ENCODE measurements at regions not wholly inside any gene's neighbourhood (a gene's known extent, or its start where the extent isn't known, plus 50 kb on each side); places are given as distances from the start of the nearest gene placed in this dataset.
"Not testable (repeated sequence)": the region's sequence is repeated elsewhere in the genome, so short reads cannot be mapped to it uniquely, and the experiment has no call there.

GRCh38 chr15:95205077-95205476 is 973.7 kb downstream of the MCTP2 start:
- H3K4me2 ChIP-seq (ENCODE audit: low read length) = no peak overlapping the region
- H2BK120ac ChIP-seq (ENCODE audit: low read depth, low read length) = no peak overlapping the region
- H3K27ac ChIP-seq (ENCODE audit: low read depth, low read length) = no peak overlapping the region
- no peak overlapping the region for H2BK5ac ChIP-seq (ENCODE audit: low read length)
- no peak overlapping the region for H3K18ac ChIP-seq (ENCODE audit: low read length)
- DNase-seq = no peak
- no peak overlapping the region for H3K23ac ChIP-seq (ENCODE audit: low read length)
- no peak overlapping the region for H3K9ac ChIP-seq (ENCODE audit: low read length)
- H3K4me3 ChIP-seq (ENCODE audit: low read length) = no peak overlapping the region
- no peaks in the 10 kb centered on the region for H3K4me1 ChIP-seq (ENCODE audit: control insufficient read depth, low read depth, low read length)
- no peak overlapping the region for H4K8ac ChIP-seq (ENCODE audit: low read depth, low read length)
- H2BK15ac ChIP-seq (replicated peaks; ENCODE audit: low read depth) = no peak overlapping the region
- H3K79me1 ChIP-seq (ENCODE audit: low read length) = no peaks in the 10 kb centered on the region
- no peaks in the 10 kb centered on the region for H3K27me3 ChIP-seq (ENCODE audit: insufficient read depth, low read length, poor library complexity)
- H3K4ac ChIP-seq (ENCODE audit: low read depth, low read length) = no peak overlapping the region
- H4K5ac ChIP-seq (ENCODE audit: low read length) = no peak overlapping the region
- no peaks in the 10 kb centered on the region for H3K79me2 ChIP-seq (ENCODE audit: control insufficient read depth, insufficient read depth, low read length)
- H2AK5ac ChIP-seq (ENCODE audit: low read length) = no peak overlapping the region
- H3K56ac ChIP-seq (ENCODE audit: low read length) = no peak overlapping the region
- H3K36me3 ChIP-seq (ENCODE audit: control insufficient read depth, insufficient read depth, low read length) = no peaks in the 10 kb centered on the region

DNA sequence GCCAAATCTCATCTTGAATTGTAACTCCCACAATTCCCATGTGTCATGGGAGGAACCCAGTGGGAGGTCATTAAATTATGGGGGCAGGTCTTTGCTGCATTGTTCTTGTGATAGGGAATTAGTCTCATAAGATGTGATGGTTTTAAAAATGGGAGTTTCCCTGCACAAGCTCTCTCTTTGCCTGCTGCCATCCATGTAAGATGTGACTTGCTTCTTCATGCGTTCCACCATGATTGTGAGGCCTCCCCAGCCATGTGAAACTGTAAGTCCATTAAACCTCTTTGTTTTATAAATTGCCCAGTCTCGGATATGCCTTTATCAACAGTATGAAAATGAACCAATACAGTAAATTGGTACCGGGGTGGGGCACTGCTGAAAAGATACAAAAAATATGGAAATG is 974.5 kb downstream of the MCTP2 start:
- H2AK5ac ChIP-seq (ENCODE audit: low read length); H2BK15ac ChIP-seq (replicated peaks; ENCODE audit: low read depth); H3K4me1 ChIP-seq (ENCODE audit: control insufficient read depth, low read depth, low read length); H4K8ac ChIP-seq (ENCODE audit: low read depth, low read length); H3K27me3 ChIP-seq (ENCODE audit: insufficient read depth, low read length, poor library complexity); H3K79me2 ChIP-seq (ENCODE audit: control insufficient read depth, insufficient read depth, low read length); H3K36me3 ChIP-seq (ENCODE audit: control insufficient read depth, insufficient read depth, low read length); H3K9ac ChIP-seq (ENCODE audit: low read length); H3K56ac ChIP-seq (ENCODE audit: low read length); H3K23ac ChIP-seq (ENCODE audit: low read length); H3K79me1 ChIP-seq (ENCODE audit: low read length); DNase-seq; H4K5ac ChIP-seq (ENCODE audit: low read length); H3K27ac ChIP-seq (ENCODE audit: low read depth, low read length); H3K4me3 ChIP-seq (ENCODE audit: low read length); H3K18ac ChIP-seq (ENCODE audit: low read length); H2BK120ac ChIP-seq (ENCODE audit: low read depth, low read length); H3K4me2 ChIP-seq (ENCODE audit: low read length); H2BK5ac ChIP-seq (ENCODE audit: low read length); H3K4ac ChIP-seq (ENCODE audit: low read depth, low read length): not testable (repeated sequence)
- no CpG with 5 or more reads among the region's 3 CpGs for WGBS (ENCODE audit: extremely low coverage, insufficient coverage, low lambda C conversion rate)

DNA sequence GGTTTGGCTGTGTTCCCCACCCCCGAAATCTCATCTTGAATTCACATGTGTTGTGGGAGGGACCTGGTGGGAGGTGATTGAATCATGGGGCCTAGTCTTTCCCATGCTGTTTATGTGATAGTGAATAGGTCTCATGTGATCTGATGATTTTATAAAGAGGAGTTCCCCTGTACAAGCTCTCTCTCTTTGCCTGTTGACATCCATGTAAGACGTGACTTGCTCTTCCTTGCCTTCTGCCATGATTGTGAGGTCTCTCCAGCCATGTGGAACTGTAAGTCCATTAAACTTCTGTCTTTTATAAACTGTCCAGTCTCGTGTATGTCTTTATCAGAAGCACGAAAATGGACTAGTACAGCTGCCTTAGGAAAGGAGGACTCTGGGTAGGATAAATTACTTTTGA is 976.7 kb downstream of the MCTP2 start:
- no peaks in the 10 kb centered on the region for H3K4me1 ChIP-seq (ENCODE audit: control insufficient read depth, low read depth, low read length)
- H3K4ac ChIP-seq (ENCODE audit: low read depth, low read length) = no peak overlapping the region
- no peak overlapping the region for H3K23ac ChIP-seq (ENCODE audit: low read length)
- no peaks in the 10 kb centered on the region for H3K79me2 ChIP-seq (ENCODE audit: control insufficient read depth, insufficient read depth, low read length)
- no peaks in the 10 kb centered on the region for H3K79me1 ChIP-seq (ENCODE audit: low read length)
- H3K27ac ChIP-seq (ENCODE audit: low read depth, low read length) = no peak overlapping the region
- H3K18ac ChIP-seq (ENCODE audit: low read length) = no peak overlapping the region
- H4K5ac ChIP-seq (ENCODE audit: low read length) = no peak overlapping the region
- no peak overlapping the region for H2BK15ac ChIP-seq (replicated peaks; ENCODE audit: low read depth)
- DNase-seq = no peak
- no peak overlapping the region for H4K8ac ChIP-seq (ENCODE audit: low read depth, low read length)
- no peak overlapping the region for H2BK5ac ChIP-seq (ENCODE audit: low read length)
- no peak overlapping the region for H3K4me2 ChIP-seq (ENCODE audit: low read length)
- no peak overlapping the region for H3K4me3 ChIP-seq (ENCODE audit: low read length)
- H3K36me3 ChIP-seq (ENCODE audit: control insufficient read depth, insufficient read depth, low read length) = no peaks in the 10 kb centered on the region
- no peak overlapping the region for H3K56ac ChIP-seq (ENCODE audit: low read length)
- H2BK120ac ChIP-seq (ENCODE audit: low read depth, low read length) = no peak overlapping the region
- WGBS (ENCODE audit: extremely low coverage, insufficient coverage, low lambda C conversion rate) = no CpG with 5 or more reads among the region's 4 CpGs
- H3K9ac ChIP-seq (ENCODE audit: low read length) = no peak overlapping the region
- H2AK5ac ChIP-seq (ENCODE audit: low read length) = no peak overlapping the region
- no peaks in the 10 kb centered on the region for H3K27me3 ChIP-seq (ENCODE audit: insufficient read depth, low read length, poor library complexity)

DNA sequence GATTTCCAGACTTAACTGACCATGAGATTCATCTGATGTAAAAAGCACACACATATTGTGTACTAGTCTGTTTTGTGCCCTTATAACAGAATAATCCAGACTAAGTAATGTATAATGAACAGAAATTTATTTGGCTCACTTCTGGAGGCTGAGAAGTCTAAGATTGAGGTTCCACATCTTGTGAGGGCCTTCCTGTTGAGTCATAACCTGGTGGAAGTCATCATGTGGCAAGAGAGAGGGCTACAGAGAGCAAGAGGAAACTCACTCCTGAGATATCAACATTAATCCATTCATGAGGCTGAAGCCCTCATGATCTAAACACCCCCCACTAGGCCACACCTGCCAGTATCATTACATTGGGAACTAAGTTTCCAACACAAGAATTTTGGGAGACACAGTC is 977.6 kb downstream of the MCTP2 start:
- H3K79me2 ChIP-seq (ENCODE audit: control insufficient read depth, insufficient read depth, low read length) = no peaks in the 10 kb centered on the region

DNA sequence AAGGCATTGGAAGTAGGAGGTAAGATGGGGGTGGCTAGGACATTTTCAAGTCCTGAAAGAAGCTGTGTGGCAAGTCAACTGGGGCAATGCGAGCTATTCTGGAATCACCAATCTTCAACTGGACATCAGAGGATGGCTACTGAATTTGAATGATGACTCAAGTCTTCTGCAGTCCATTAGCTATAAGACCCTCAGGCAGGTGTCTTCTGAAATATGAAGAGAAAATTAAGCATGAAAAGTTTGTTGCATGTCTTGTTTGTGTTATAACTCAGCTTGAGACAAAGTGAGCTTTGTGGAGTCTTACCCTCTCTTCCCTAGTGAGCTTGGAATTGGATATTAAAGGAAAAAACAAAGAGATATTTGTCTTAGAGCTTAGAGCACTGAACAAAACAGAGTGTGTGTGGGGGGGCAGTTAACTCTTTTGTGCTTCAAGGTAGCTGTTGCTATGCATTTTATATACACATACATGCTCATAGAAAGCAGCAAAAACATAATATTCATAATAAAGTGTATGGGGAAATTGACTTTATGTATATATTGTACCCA is 979.1 kb downstream of the MCTP2 start:
- Histone ChIP-seq H2BK15ac (replicated peaks; ENCODE audit: low read depth) (no peak overlapping the region), H3K18ac (ENCODE audit: low read length) (no peak overlapping the region), H3K56ac (ENCODE audit: low read length) (no peak overlapping the region), H3K4ac (ENCODE audit: low read depth, low read length) (no peak overlapping the region), H3K9ac (ENCODE audit: low read length) (no peak overlapping the region), H4K8ac (ENCODE audit: low read depth, low read length) (no peak overlapping the region), H3K79me2 (ENCODE audit: control insufficient read depth, insufficient read depth, low read length) (no peaks in the 10 kb centered on the region), H3K27me3 (ENCODE audit: insufficient read depth, low read length, poor library complexity) (no peaks in the 10 kb centered on the region), H2BK120ac (ENCODE audit: low read depth, low read length) (no peak overlapping the region), H3K4me2 (ENCODE audit: low read length) (no peak overlapping the region), H3K23ac (ENCODE audit: low read length) (no peak overlapping the region), H2AK5ac (ENCODE audit: low read length) (no peak overlapping the region), H3K4me3 (ENCODE audit: low read length) (no peak overlapping the region), H3K36me3 (ENCODE audit: control insufficient read depth, insufficient read depth, low read length) (no peaks in the 10 kb centered on the region), H3K79me1 (ENCODE audit: low read length) (no peaks in the 10 kb centered on the region), H2BK5ac (ENCODE audit: low read length) (no peak overlapping the region), H3K4me1 (ENCODE audit: control insufficient read depth, low read depth, low read length) (no peaks in the 10 kb centered on the region), H4K5ac (ENCODE audit: low read length) (no peak overlapping the region), H3K27ac (ENCODE audit: low read depth, low read length) (no peak overlapping the region)
- WGBS (ENCODE audit: extremely low coverage, insufficient coverage, low lambda C conversion rate) = no CpG with 5 or more reads among the region's 1 CpG
- no peak for DNase-seq

More for the DNA sequence above, 977.6 kb downstream of the MCTP2 start:
- no peak overlapping the region for H3K4ac ChIP-seq (ENCODE audit: low read depth, low read length)
- no peak for DNase-seq
- H4K8ac ChIP-seq (ENCODE audit: low read depth, low read length) = no peak overlapping the region
- H3K4me3 ChIP-seq (ENCODE audit: low read length) = no peak overlapping the region
- H3K4me2 ChIP-seq (ENCODE audit: low read length) = no peak overlapping the region
- no peak overlapping the region for H2BK120ac ChIP-seq (ENCODE audit: low read depth, low read length)
- H2BK15ac ChIP-seq (replicated peaks; ENCODE audit: low read depth) = no peak overlapping the region
- H3K23ac ChIP-seq (ENCODE audit: low read length) = no peak overlapping the region
- H3K4me1 ChIP-seq (ENCODE audit: control insufficient read depth, low read depth, low read length) = no peaks in the 10 kb centered on the region
- H3K79me1 ChIP-seq (ENCODE audit: low read length) = no peaks in the 10 kb centered on the region
- no peak overlapping the region for H3K18ac ChIP-seq (ENCODE audit: low read length)
- no peak overlapping the region for H4K5ac ChIP-seq (ENCODE audit: low read length)
- no peak overlapping the region for H3K27ac ChIP-seq (ENCODE audit: low read depth, low read length)
- no peaks in the 10 kb centered on the region for H3K27me3 ChIP-seq (ENCODE audit: insufficient read depth, low read length, poor library complexity)
- H2BK5ac ChIP-seq (ENCODE audit: low read length) = no peak overlapping the region
- H3K9ac ChIP-seq (ENCODE audit: low read length) = no peak overlapping the region
- H3K56ac ChIP-seq (ENCODE audit: low read length) = no peak overlapping the region
- no peak overlapping the region for H2AK5ac ChIP-seq (ENCODE audit: low read length)
- no peaks in the 10 kb centered on the region for H3K36me3 ChIP-seq (ENCODE audit: control insufficient read depth, insufficient read depth, low read length)

DNA sequence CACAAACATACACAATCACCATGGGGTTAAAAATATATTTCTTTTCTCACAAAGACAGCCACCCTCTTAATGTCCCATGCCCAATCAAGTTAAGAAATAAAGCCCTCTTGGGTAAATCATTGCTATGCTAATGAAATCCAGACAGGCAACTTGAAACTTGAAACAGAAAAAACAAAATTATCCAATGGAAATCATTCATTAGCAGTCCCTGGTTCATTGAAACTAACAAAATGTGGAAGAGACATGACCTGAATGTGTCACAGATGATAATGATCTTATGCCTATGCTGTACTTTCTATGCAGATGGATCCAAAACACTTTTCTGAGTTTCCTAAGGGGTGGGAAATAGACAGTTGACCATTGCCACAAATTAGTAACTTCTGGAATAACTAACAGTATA is 983.7 kb downstream of the MCTP2 start:
- H3K23ac ChIP-seq (ENCODE audit: low read length) = no peak overlapping the region
- no peaks in the 10 kb centered on the region for H3K36me3 ChIP-seq (ENCODE audit: control insufficient read depth, insufficient read depth, low read length)
- no peak overlapping the region for H3K18ac ChIP-seq (ENCODE audit: low read length)
- no peak overlapping the region for H3K56ac ChIP-seq (ENCODE audit: low read length)
- no peak overlapping the region for H2BK120ac ChIP-seq (ENCODE audit: low read depth, low read length)
- H3K79me2 ChIP-seq (ENCODE audit: control insufficient read depth, insufficient read depth, low read length) = no peaks in the 10 kb centered on the region
- no peak overlapping the region for H4K5ac ChIP-seq (ENCODE audit: low read length)
- no peak overlapping the region for H2BK15ac ChIP-seq (replicated peaks; ENCODE audit: low read depth)
- no peak overlapping the region for H2BK5ac ChIP-seq (ENCODE audit: low read length)
- H3K4me2 ChIP-seq (ENCODE audit: low read length) = no peak overlapping the region
- no peaks in the 10 kb centered on the region for H3K4me1 ChIP-seq (ENCODE audit: control insufficient read depth, low read depth, low read length)
- no peak overlapping the region for H3K4ac ChIP-seq (ENCODE audit: low read depth, low read length)
- H3K27me3 ChIP-seq (ENCODE audit: insufficient read depth, low read length, poor library complexity) = no peaks in the 10 kb centered on the region
- DNase-seq = no peak
- no peak overlapping the region for H4K8ac ChIP-seq (ENCODE audit: low read depth, low read length)
- no peak overlapping the region for H3K27ac ChIP-seq (ENCODE audit: low read depth, low read length)
- H3K9ac ChIP-seq (ENCODE audit: low read length) = no peak overlapping the region
- H3K79me1 ChIP-seq (ENCODE audit: low read length) = no peaks in the 10 kb centered on the region
- no peak overlapping the region for H2AK5ac ChIP-seq (ENCODE audit: low read length)
- no peak overlapping the region for H3K4me3 ChIP-seq (ENCODE audit: low read length)
